Naive B cell (primary cell): ENCODE measurements at regions not wholly inside any gene's neighbourhood (a gene's known extent, or its start where the extent isn't known, plus 50 kb on each side); places are given as distances from the start of the nearest gene placed in this dataset.

Source experiments
- ATAC-seq, 2 donors: fragments of 150-1000 bp; cut with Tn5 transposase; 2 replicates each; pipeline ENCODE4 v1.10.0; 2021; ENCODE audit warnings: low read depth in 2 of 2, mild to moderate bottlenecking in 2 of 2, moderate library complexity in 2 of 2
- DNase-seq: peaks from one replicate; pipeline ENCODE4 v3.0.0; 2022
- H3K27ac Mint-ChIP-seq, 6 donors: one replicate each; pipeline ENCODE4 v1.8.0; 2020 to 2022; ENCODE audit warnings: mild to moderate bottlenecking in 6 of 6, mixed read lengths in 6 of 6, moderate library complexity in 5 of 6, inconsistent platforms in 2 of 6
- H3K27me3 Mint-ChIP-seq, 3 donors: one replicate each; pipeline ENCODE4 v1.8.0; 2021 to 2022; ENCODE audit warnings: mixed read lengths in 3 of 3, mild to moderate bottlenecking in 1 of 3
- H3K36me3 Mint-ChIP-seq, 2 donors: one replicate each; pipeline ENCODE4 v1.8.0; 2020 to 2022; ENCODE audit warnings: mixed read lengths in 2 of 2, inconsistent platforms in 1 of 2, mild to moderate bottlenecking in 1 of 2
- H3K4me1 Mint-ChIP-seq, 3 donors: one replicate each; pipeline ENCODE4 v1.8.0; 2020 to 2022; ENCODE audit warnings: mixed read lengths in 3 of 3, inconsistent platforms in 1 of 3, mild to moderate bottlenecking in 1 of 3, moderate library complexity in 1 of 3
- H3K4me3 Mint-ChIP-seq, 8 donors: one replicate each; pipeline ENCODE4 v1.8.0; 2020 to 2022; ENCODE audit warnings: mild to moderate bottlenecking in 8 of 8, mixed read lengths in 8 of 8, moderate library complexity in 8 of 8, inconsistent platforms in 2 of 8
- H3K9me3 Mint-ChIP-seq, 7 donors: one replicate each; pipeline ENCODE4 v1.8.0; 2020 to 2022; ENCODE audit warnings: mixed read lengths in 7 of 7, mild to moderate bottlenecking in 5 of 7, inconsistent platforms in 2 of 7, moderate library complexity in 1 of 7

- no peak for DNase-seq
- H3K4me3 Mint-ChIP-seq: no peak overlapping the region
- no peaks in the 10 kb centered on the region for H3K27me3 Mint-ChIP-seq
- ATAC-seq: no peak
- H3K9me3 Mint-ChIP-seq: peaks cover 0 to 5% (median 0%) of the 10 kb centered on the region in 7 donors
- no peak overlapping the region for H3K27ac Mint-ChIP-seq
- H3K4me1 Mint-ChIP-seq: no peaks in the 10 kb centered on the region
- no peaks in the 10 kb centered on the region for H3K36me3 Mint-ChIP-seq
Measured at GRCh38 chr18:37709740-37710139, 144.1 kb upstream of the CELF4 start.

DNA sequence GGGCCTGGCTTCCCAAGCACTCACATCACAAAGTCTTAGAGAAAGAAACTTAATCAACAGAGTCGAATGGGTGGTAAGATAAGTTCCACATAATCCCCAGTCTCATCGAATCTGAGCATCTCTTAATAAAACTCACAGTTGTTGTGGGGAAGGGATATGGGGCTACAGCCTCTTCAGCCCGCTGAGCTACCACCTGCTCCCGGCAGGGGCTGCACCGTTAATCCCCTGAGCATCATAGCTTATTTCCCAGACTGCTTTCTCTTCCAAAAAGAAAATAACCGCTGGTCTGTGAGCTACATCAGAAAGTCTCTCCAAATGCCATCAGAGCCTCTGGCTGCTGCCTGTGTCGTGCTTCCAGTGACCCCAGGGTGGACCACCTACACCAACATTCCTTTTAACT, 139.4 kb upstream of the CELF4 start:
- no peaks in the 10 kb centered on the region for H3K27me3 Mint-ChIP-seq

GRCh38 chr18:37702841-37703240, 137.2 kb upstream of the CELF4 start:
- H3K4me3 Mint-ChIP-seq: no peak overlapping the region
- H3K36me3 Mint-ChIP-seq: no peaks in the 10 kb centered on the region
- no peaks in the 10 kb centered on the region for H3K4me1 Mint-ChIP-seq
- H3K27me3 Mint-ChIP-seq: no peaks in the 10 kb centered on the region
- no peak for DNase-seq
- no peak overlapping the region for H3K27ac Mint-ChIP-seq
- no peak for ATAC-seq
- H3K9me3 Mint-ChIP-seq: peaks cover 0 to 2% (median 0%) of the 10 kb centered on the region in 7 donors

More for the DNA sequence above, 139.4 kb upstream of the CELF4 start:
- DNase-seq: no peak
- Mint-ChIP-seq H3K4me1 (no peaks in the 10 kb centered on the region), H3K9me3 (no peaks in the 10 kb centered on the region), H3K27ac (no peak overlapping the region), H3K36me3 (no peaks in the 10 kb centered on the region), H3K4me3 (no peak overlapping the region)
- no peak for ATAC-seq

DNA sequence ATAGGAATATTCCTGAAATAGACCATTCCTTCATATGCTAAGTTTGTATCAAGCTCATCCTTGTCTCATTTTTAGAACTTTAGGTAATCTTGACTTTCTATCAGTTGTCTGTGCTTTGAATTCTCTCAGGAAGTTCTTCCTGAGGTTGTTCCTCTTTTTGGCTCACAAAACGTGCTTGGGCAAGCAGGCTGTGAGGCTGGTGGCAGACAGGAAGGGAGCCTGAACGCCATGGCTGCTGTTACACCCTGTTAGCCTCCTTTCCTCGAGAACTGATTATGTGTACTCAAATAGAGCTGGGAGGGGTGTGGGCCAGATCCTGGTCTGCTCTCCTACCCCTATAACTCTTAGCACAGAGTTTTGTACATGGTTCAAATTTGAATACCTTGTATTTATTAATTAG, 136.4 kb upstream of the CELF4 start:
- DNase-seq (no peak), ATAC-seq (no peak)
- H3K4me1 Mint-ChIP-seq: no peaks in the 10 kb centered on the region
- H3K9me3 Mint-ChIP-seq: peaks cover 0 to 2% (median 0%) of the 10 kb centered on the region in 7 donors
- no peaks in the 10 kb centered on the region for H3K36me3 Mint-ChIP-seq
- peak overlapping the region in 1 of 8 donors; percentile 3 for H3K4me3 Mint-ChIP-seq
- no peaks in the 10 kb centered on the region for H3K27me3 Mint-ChIP-seq
- H3K27ac Mint-ChIP-seq: no peak overlapping the region

DNA sequence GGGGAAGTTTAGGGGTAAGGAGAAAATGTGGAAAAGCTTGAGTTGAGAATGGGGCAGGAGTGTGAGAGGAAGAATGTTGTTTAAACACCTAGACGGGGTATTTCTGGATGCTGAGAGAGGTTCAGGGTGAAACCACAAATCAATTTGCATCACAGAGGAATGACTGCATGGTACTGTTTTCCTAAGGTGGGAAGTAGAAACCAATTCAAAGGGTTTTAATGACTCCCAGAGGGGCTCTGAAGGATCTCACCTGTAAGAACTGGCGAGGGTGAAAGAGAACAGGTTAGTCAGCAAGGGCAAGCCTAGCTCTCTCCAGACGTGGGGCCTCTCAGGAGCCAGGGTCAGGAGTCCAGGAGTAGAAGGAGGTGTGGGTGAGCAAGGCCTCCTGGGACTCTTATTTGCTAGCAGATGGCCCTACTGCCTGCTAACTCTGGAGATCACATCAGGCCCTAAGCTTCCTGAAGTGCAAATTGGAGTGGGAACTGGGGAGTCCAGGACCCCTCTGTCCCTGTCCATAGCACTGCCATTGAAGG, 133.0 kb upstream of the CELF4 start:
- no peak overlapping the region for H3K27ac Mint-ChIP-seq
- no peaks in the 10 kb centered on the region for H3K27me3 Mint-ChIP-seq
- H3K4me3 Mint-ChIP-seq: no peak overlapping the region
- ATAC-seq (no peak), DNase-seq (no peak)
- H3K36me3 Mint-ChIP-seq: no peaks in the 10 kb centered on the region
- no peaks in the 10 kb centered on the region for H3K4me1 Mint-ChIP-seq
- H3K9me3 Mint-ChIP-seq: peaks cover 0 to 8% (median 6%) of the 10 kb centered on the region in 7 donors

GRCh38 chr18:37694516-37694915, 128.9 kb upstream of the CELF4 start:
- peak overlapping the region in 1 of 6 donors; percentile 51 for H3K27ac Mint-ChIP-seq
- ATAC-seq (no peak), DNase-seq (no peak)
- no peaks in the 10 kb centered on the region for H3K36me3 Mint-ChIP-seq
- peaks cover 0 to 10% (median 6%) of the 10 kb centered on the region in 7 donors for H3K9me3 Mint-ChIP-seq
- H3K27me3 Mint-ChIP-seq: no peaks in the 10 kb centered on the region
- H3K4me1 Mint-ChIP-seq: no peaks in the 10 kb centered on the region
- H3K4me3 Mint-ChIP-seq: no peak overlapping the region

- no peak overlapping the region for H3K4me3 Mint-ChIP-seq
- no peaks in the 10 kb centered on the region for H3K27me3 Mint-ChIP-seq
- H3K27ac Mint-ChIP-seq: no peak overlapping the region
- ATAC-seq (no peak), DNase-seq (no peak)
- H3K4me1 Mint-ChIP-seq: no peaks in the 10 kb centered on the region
- peaks cover 4 to 21% (median 6%) of the 10 kb centered on the region in 7 donors for H3K9me3 Mint-ChIP-seq
- H3K36me3 Mint-ChIP-seq: no peaks in the 10 kb centered on the region
Measured at GRCh38 chr18:37691162-37691561, 125.6 kb upstream of the CELF4 start.

- ATAC-seq (no peak), DNase-seq (no peak)
- no peaks in the 10 kb centered on the region for H3K27me3 Mint-ChIP-seq
- H3K4me1 Mint-ChIP-seq: no peaks in the 10 kb centered on the region
- no peak overlapping the region for H3K4me3 Mint-ChIP-seq
- no peak overlapping the region for H3K27ac Mint-ChIP-seq
- no peaks in the 10 kb centered on the region for H3K36me3 Mint-ChIP-seq
- H3K9me3 Mint-ChIP-seq: peaks cover 4 to 22% (median 6%) of the 10 kb centered on the region in 7 donors
Measured at GRCh38 chr18:37689841-37690240, 124.2 kb upstream of the CELF4 start.

- no peak overlapping the region for H3K27ac Mint-ChIP-seq
- no peaks in the 10 kb centered on the region for H3K36me3 Mint-ChIP-seq
- no peak for DNase-seq
- H3K4me1 Mint-ChIP-seq: no peaks in the 10 kb centered on the region
- no peak for ATAC-seq
- no peaks in the 10 kb centered on the region for H3K27me3 Mint-ChIP-seq
- no peak overlapping the region for H3K4me3 Mint-ChIP-seq
- H3K9me3 Mint-ChIP-seq: peaks cover 3 to 22% (median 5%) of the 10 kb centered on the region in 7 donors
Measured at GRCh38 chr18:37684590-37684989, 119.0 kb upstream of the CELF4 start.

DNA sequence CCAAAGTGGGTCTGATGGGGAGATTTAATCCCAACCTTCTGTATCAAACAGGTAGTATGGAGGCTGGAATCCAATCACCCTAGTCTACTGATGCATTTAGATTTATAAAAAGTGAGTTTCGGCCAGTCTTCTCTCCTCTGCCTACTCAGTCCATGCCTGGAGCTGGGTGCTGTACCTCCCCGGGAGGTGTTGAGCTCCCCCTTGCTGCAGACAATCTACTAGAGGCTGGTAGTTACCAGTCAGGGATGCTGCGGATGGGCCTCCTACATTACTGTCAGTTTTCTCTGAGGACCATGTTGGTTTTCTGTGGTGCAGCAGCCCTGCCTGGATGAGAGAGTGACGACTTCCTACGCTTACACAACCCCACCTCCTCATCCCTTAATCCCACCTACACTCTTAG, 118.6 kb upstream of the CELF4 start:
- H3K9me3 Mint-ChIP-seq: peaks cover 3 to 21% (median 5%) of the 10 kb centered on the region in 7 donors
- DNase-seq (no peak), ATAC-seq (no peak)
- no peak overlapping the region for H3K27ac Mint-ChIP-seq
- H3K4me3 Mint-ChIP-seq: no peak overlapping the region
- no peaks in the 10 kb centered on the region for H3K4me1 Mint-ChIP-seq
- H3K36me3 Mint-ChIP-seq: no peaks in the 10 kb centered on the region
- H3K27me3 Mint-ChIP-seq: no peaks in the 10 kb centered on the region

DNA sequence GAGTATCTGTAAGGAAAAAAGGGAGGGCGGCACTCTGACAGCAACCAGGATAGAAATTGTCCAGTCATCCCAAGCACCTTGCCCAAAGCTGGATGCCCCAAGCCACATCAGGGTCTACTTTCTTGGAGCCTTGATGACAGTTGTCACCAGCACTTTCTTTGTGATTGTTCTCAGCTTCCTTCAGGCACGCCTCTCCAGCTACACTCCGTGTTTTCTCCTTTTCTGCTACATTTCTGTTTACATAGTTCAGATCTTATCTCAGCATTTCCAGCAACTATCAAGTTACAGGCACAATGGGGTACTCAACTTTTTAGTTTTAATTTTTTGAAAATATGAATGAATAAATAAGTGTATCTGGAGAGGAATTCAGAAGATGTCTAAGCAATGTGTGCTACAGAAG, 115.3 kb upstream of the CELF4 start:
- Mint-ChIP-seq H3K4me1 (no peaks in the 10 kb centered on the region), H3K27ac (no peak overlapping the region), H3K4me3 (no peak overlapping the region), H3K36me3 (no peaks in the 10 kb centered on the region), H3K27me3 (no peaks in the 10 kb centered on the region), H3K9me3 (peaks cover 2 to 11% (median 6%) of the 10 kb centered on the region in 7 donors)
- no peak for ATAC-seq
- DNase-seq: no peak

DNA sequence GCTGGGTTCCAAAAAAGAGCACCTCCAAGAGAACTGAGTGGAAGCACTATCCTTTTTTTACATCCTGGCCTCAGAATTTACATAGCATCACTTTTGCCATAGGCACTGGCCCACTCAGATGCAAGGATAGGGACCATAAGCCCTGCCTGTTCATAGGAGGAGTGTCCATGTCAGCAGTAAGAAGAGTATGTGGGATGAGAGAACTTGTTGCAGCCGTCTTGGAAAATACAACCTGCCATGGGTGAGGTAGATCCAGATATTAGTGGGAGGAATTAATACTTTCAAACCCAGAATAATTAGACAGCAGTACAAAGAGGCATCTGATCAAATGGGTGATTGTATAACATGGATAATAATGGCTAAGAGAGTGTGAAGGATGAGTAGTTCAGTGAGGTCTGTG, 110.7 kb upstream of the CELF4 start:
- DNase-seq: no peak
- H3K27me3 Mint-ChIP-seq: no peaks in the 10 kb centered on the region

GRCh38 chr18:37675699-37676098, 110.1 kb upstream of the CELF4 start:
- no peak for ATAC-seq
- H3K36me3 Mint-ChIP-seq: no peaks in the 10 kb centered on the region
- peaks cover 0 to 13% (median 4%) of the 10 kb centered on the region in 7 donors for H3K9me3 Mint-ChIP-seq

More for the DNA sequence above, 110.7 kb upstream of the CELF4 start:
- H3K36me3 Mint-ChIP-seq: no peaks in the 10 kb centered on the region
- ATAC-seq: no peak
- H3K4me3 Mint-ChIP-seq: no peak overlapping the region
- no peak overlapping the region for H3K27ac Mint-ChIP-seq
- peaks cover 0 to 12% (median 4%) of the 10 kb centered on the region in 7 donors for H3K9me3 Mint-ChIP-seq
- no peaks in the 10 kb centered on the region for H3K4me1 Mint-ChIP-seq

DNA sequence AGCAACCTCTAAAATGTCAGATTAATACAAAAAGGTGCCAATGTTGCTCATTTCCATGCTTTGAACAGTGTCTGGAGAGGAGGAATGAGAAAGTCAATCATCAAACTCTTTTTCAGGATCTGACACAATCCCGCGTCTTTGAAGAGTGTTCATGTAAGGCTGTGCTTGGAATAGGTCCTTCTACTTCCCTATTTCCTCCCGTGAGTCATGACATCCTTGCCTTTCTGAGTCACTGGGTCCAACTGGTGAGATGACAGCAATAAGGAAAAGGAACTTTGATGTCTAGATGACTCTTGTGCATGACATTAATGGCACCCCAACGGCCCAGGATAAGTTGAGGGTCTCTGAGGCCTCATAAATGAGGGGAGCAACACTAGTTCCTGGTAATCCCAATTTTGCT, 109.0 kb upstream of the CELF4 start:
- H3K36me3 Mint-ChIP-seq: no peaks in the 10 kb centered on the region
- H3K4me1 Mint-ChIP-seq: no peaks in the 10 kb centered on the region
- DNase-seq (no peak), ATAC-seq (no peak)
- no peak overlapping the region for H3K27ac Mint-ChIP-seq
- peaks cover 0 to 16% (median 4%) of the 10 kb centered on the region in 7 donors for H3K9me3 Mint-ChIP-seq
- no peaks in the 10 kb centered on the region for H3K27me3 Mint-ChIP-seq
- H3K4me3 Mint-ChIP-seq: no peak overlapping the region

More at GRCh38 chr18:37675699-37676098, 110.1 kb upstream of the CELF4 start:
- Mint-ChIP-seq H3K4me1 (no peaks in the 10 kb centered on the region), H3K27me3 (no peaks in the 10 kb centered on the region), H3K27ac (no peak overlapping the region), H3K4me3 (no peak overlapping the region)
- no peak for DNase-seq

GRCh38 chr18:37673671-37674070, 108.1 kb upstream of the CELF4 start:
- no peak for DNase-seq
- Mint-ChIP-seq H3K36me3 (no peaks in the 10 kb centered on the region), H3K9me3 (peaks cover 0 to 16% (median 4%) of the 10 kb centered on the region in 7 donors), H3K4me1 (no peaks in the 10 kb centered on the region), H3K27ac (no peak overlapping the region), H3K27me3 (no peaks in the 10 kb centered on the region), H3K4me3 (no peak overlapping the region)
- no peak for ATAC-seq
